H9 (cell line): ENCODE measurements at regions not wholly inside any gene's neighbourhood (a gene's known extent, or its start where the extent isn't known, plus 50 kb on each side); places are given as distances from the start of the nearest gene placed in this dataset.

Source experiments
- DNase-seq: peaks from one replicate; pipeline ENCODE4 v3.0.0-alpha.2; 2017
- H2AFZ ChIP-seq: one replicate; pipeline ENCODE4 v1.6.1; 2013; ENCODE audit warnings: mild to moderate bottlenecking, low read length, control low read depth, moderate library complexity
- H2AK5ac ChIP-seq: 2 replicates; pipeline ENCODE4 v1.6.1; 2013; ENCODE audit warnings: low read length, control low read depth, mixed read lengths; ENCODE audit not compliant: insufficient read length
- H2BK120ac ChIP-seq: one replicate; pipeline ENCODE4 v1.6.1; 2013; ENCODE audit warnings: low read depth, mild to moderate bottlenecking, low read length, control low read depth, inconsistent platforms; ENCODE audit not compliant: poor library complexity, severe bottlenecking
- H2BK12ac ChIP-seq: 2 replicates; pipeline ENCODE4 v1.6.1; 2013; ENCODE audit warnings: low read length, control low read depth, mixed read lengths, low read depth; ENCODE audit not compliant: insufficient read length
- H2BK15ac ChIP-seq: 2 replicates; pipeline ENCODE4 v1.6.1; 2013; ENCODE audit warnings: low read depth, low read length, control low read depth
- H2BK20ac ChIP-seq: one replicate; pipeline ENCODE4 v1.6.1; 2013; ENCODE audit warnings: low read depth, mild to moderate bottlenecking, low read length, control low read depth, inconsistent platforms; ENCODE audit not compliant: poor library complexity, severe bottlenecking
- H2BK5ac ChIP-seq: 2 replicates; pipeline ENCODE4 v1.6.1; 2013; ENCODE audit warnings: low read length, control low read depth, mixed read lengths; ENCODE audit not compliant: insufficient read length
- H3K14ac ChIP-seq: 2 replicates; pipeline ENCODE4 v1.6.1; 2013; ENCODE audit warnings: low read length, control low read depth; ENCODE audit not compliant: insufficient read depth
- H3K18ac ChIP-seq: 2 replicates; pipeline ENCODE4 v1.6.1; 2013; ENCODE audit warnings: low read depth, mild to moderate bottlenecking, mixed read lengths, low read length, control low read depth; ENCODE audit not compliant: insufficient read length
- H3K23ac ChIP-seq: 2 replicates; pipeline ENCODE4 v1.6.1; 2013; ENCODE audit warnings: low read length, control low read depth, mixed read lengths, low read depth; ENCODE audit not compliant: insufficient read length
- H3K23me2 ChIP-seq: 2 replicates; pipeline ENCODE4 v1.6.1; 2013; ENCODE audit warnings: low read depth, mild to moderate bottlenecking, mixed read lengths, low read length, control low read depth; ENCODE audit not compliant: insufficient read length, poor library complexity, severe bottlenecking
- H3K27ac ChIP-seq: 2 replicates; pipeline ENCODE4 v1.5.1; 2013; ENCODE audit warnings: low read length, control low read depth, mixed read lengths, low read depth; ENCODE audit not compliant: insufficient read length
- H3K27me3 ChIP-seq: 2 replicates; pipeline ENCODE4 v1.6.1; 2013; ENCODE audit warnings: low read length, control low read depth, inconsistent platforms; ENCODE audit not compliant: insufficient read depth
- H3K4ac ChIP-seq: 2 replicates; pipeline ENCODE4 v1.6.1; 2013; ENCODE audit warnings: low read depth, mild to moderate bottlenecking, control low read depth, inconsistent platforms, low read length, moderate library complexity
- H3K4me1 ChIP-seq: 2 replicates; pipeline ENCODE4 v1.6.1; 2013; ENCODE audit warnings: low read length, control low read depth, inconsistent platforms; ENCODE audit not compliant: insufficient read depth
- H3K4me2 ChIP-seq: 2 replicates; pipeline ENCODE4 v1.6.1; 2013; ENCODE audit warnings: low read length, control low read depth, mixed read lengths; ENCODE audit not compliant: insufficient read length, insufficient read depth
- H3K56ac ChIP-seq: 2 replicates; pipeline ENCODE4 v1.6.1; 2013; ENCODE audit warnings: low read depth, mild to moderate bottlenecking, mixed read lengths, low read length, control low read depth; ENCODE audit not compliant: insufficient read length
- H3K79me1 ChIP-seq: 2 replicates; pipeline ENCODE4 v1.6.1; 2013; ENCODE audit warnings: low read depth, mild to moderate bottlenecking, moderate library complexity, low read length, control low read depth, inconsistent platforms; ENCODE audit not compliant: insufficient read depth, poor library complexity, severe bottlenecking
- H3K79me2 ChIP-seq: 2 replicates; pipeline ENCODE4 v1.6.1; 2013; ENCODE audit warnings: low read length, control low read depth, inconsistent platforms; ENCODE audit not compliant: insufficient read depth
- H3K9ac ChIP-seq: 2 replicates; pipeline ENCODE4 v1.6.1; 2013; ENCODE audit warnings: low read length, control low read depth, mixed read lengths; ENCODE audit not compliant: insufficient read length; ENCODE audit errors: extremely low read depth
- H3K9me3 ChIP-seq: one replicate; pipeline ENCODE4 v1.6.1; 2013; ENCODE audit warnings: low read depth, low read length, inconsistent platforms; ENCODE audit not compliant: control insufficient read depth
- H3T11ph ChIP-seq: one replicate; pipeline ENCODE4 v1.6.1; 2013; ENCODE audit warnings: mild to moderate bottlenecking, low read length, control low read depth, inconsistent platforms
- H4K20me1 ChIP-seq: one replicate; pipeline ENCODE4 v1.6.1; 2013; ENCODE audit not compliant: control insufficient read depth, insufficient read length, insufficient read depth
- H4K5ac ChIP-seq: 2 replicates; pipeline ENCODE4 v1.6.1; 2013; ENCODE audit warnings: low read depth, mild to moderate bottlenecking, mixed read lengths, low read length, control low read depth; ENCODE audit not compliant: insufficient read length
- H4K8ac ChIP-seq: replicated peaks from 2 replicates; pipeline ENCODE4 v1.6.1; 2013; ENCODE audit warnings: low read length, control low read depth, mixed read lengths, low read depth; ENCODE audit not compliant: insufficient read length
- H4K91ac ChIP-seq: 2 replicates; pipeline ENCODE4 v1.6.1; 2013; ENCODE audit warnings: low read depth, mild to moderate bottlenecking, moderate library complexity, mixed read lengths, low read length, control low read depth; ENCODE audit not compliant: insufficient read length
- H3K27ac Mint-ChIP-seq, 3 experiments: 2 replicates in 2 of 3; 3 replicates in 1 of 3; pipeline ENCODE4 v1.8.0; 2020 to 2021; ENCODE audit warnings: mixed read lengths in 3 of 3, mild to moderate bottlenecking in 1 of 3, moderate library complexity in 1 of 3
- H3K27me3 Mint-ChIP-seq: 2 replicates; pipeline ENCODE4 v1.8.0; 2021; ENCODE audit warnings: low read depth, mild to moderate bottlenecking, moderate library complexity, mixed read lengths
- H3K36me3 Mint-ChIP-seq, 3 experiments: 2 replicates in 2 of 3; 3 replicates in 1 of 3; pipeline ENCODE4 v1.8.0; 2020 to 2021; ENCODE audit warnings: low read depth in 3 of 3, mixed read lengths in 3 of 3; ENCODE audit not compliant: insufficient read depth in 1 of 3
- H3K4me1 Mint-ChIP-seq, 2 experiments: 2 replicates each; pipeline ENCODE4 v1.8.0; 2020; ENCODE audit warnings: mixed read lengths in 2 of 2
- H3K4me3 Mint-ChIP-seq, 2 experiments: 2 replicates in 1 of 2; 3 replicates in 1 of 2; pipeline ENCODE4 v1.8.0; 2020 to 2021; ENCODE audit warnings: mild to moderate bottlenecking in 2 of 2, mixed read lengths in 2 of 2, moderate library complexity in 1 of 2
- H3K9me3 Mint-ChIP-seq, 2 experiments: 2 replicates in 1 of 2; 3 replicates in 1 of 2; pipeline ENCODE4 v1.8.0; 2020; ENCODE audit warnings: mild to moderate bottlenecking in 2 of 2, mixed read lengths in 2 of 2, moderate library complexity in 1 of 2
- CTCF ChIP-seq: fragments of 200-600 bp; sonication (generic); conservative IDR thresholded peaks from 3 replicates; pipeline ENCODE4 v1.8.0; 2021; ENCODE audit warnings: antibody characterized with exemption, mild to moderate bottlenecking
- WGBS: extraction: QIAGEN DNeasy Blood & Tissue Kit; methylation state at CpG from one replicate; pipeline ENCODE4 v1.1.7; 2013; ENCODE audit warnings: missing lambda C conversion rate, low lambda C conversion rate, mixed read lengths; ENCODE audit not compliant: insufficient read length; ENCODE audit errors: extremely low coverage; 5-methylcytosine and 5-hydroxymethylcytosine counted together

- Histone ChIP-seq H2BK12ac (no peak overlapping the region), H2AFZ (no peak overlapping the region), H3K18ac (no peak overlapping the region), H3K23me2 (no peaks in the 10 kb centered on the region), H3K9me3 (no peaks in the 10 kb centered on the region), H3K4ac (no peak overlapping the region), H3K79me1 (no peaks in the 10 kb centered on the region), H2BK120ac (no peak overlapping the region), H3K27ac (no peak overlapping the region), H4K20me1 (no peaks in the 10 kb centered on the region), H2BK5ac (no peak overlapping the region), H3K14ac (no peak overlapping the region), H3K4me1 (no peaks in the 10 kb centered on the region; the same call in 1 of the 2 replicates), H3K56ac (no peak overlapping the region), H2AK5ac (no peak overlapping the region), H3K9ac (no peak overlapping the region), H4K5ac (no peak overlapping the region), H3K79me2 (no peaks in the 10 kb centered on the region), H3T11ph (no peak overlapping the region), H3K27me3 (no peaks in the 10 kb centered on the region), H4K8ac (no peak overlapping the region), H2BK20ac (no peak overlapping the region), H4K91ac (no peak overlapping the region), H3K23ac (no peak overlapping the region), H2BK15ac (no peak overlapping the region), H3K4me2 (no peak overlapping the region)
- Mint-ChIP-seq H3K27ac (peak overlapping the region in 2 of 3 experiments; percentile 16 to 72; a peak in 4 of 7 replicates), H3K9me3 (peaks cover 2 to 4% of the 10 kb centered on the region in 2 experiments; a peak in 3 of 5 replicates), H3K4me3 (no peak overlapping the region), H3K36me3 (peaks cover 0 to 14% (median 0%) of the 10 kb centered on the region in 3 experiments; a peak in 1 of 7 replicates), H3K4me1 (peaks cover 25 to 26% of the 10 kb centered on the region in 2 experiments), H3K27me3 (no peaks in the 10 kb centered on the region; the same call in 1 of the 2 replicates)
- no CpG with 5 or more reads among the region's 7 CpGs for WGBS
- DNase-seq, result no peak
- TF ChIP-seq CTCF, result no peak
These were observed 253.8 kb downstream of the LTN1 start for GRCh38 chr21:28738882-28739281.
